ENCODE measurements at regions not wholly inside any gene's neighbourhood (a gene's known extent, or its start where the extent isn't known, plus 50 kb on each side); places are given as distances from the start of the nearest gene placed in this dataset.

DNA sequence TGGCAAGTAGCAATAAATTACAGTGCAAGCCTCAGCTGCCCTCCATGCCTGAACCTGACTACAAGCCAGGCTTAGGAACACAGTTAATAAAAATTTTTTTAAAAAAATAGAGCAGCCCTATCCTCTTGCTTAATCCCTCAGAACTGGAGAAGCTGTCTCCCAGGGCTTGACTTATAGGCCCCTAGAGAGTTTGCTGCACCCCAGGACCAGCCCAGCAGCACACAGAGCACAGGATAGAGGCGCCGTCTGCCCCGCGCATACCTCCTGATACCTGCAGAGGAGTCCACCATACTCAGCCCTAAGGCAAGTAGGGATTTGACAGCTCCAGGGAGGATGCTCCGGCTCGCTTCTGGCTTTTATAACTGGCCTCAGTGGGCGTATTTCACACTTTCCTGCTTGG, 548.6 kb upstream of the RAB6C start:
- no peak overlapping the region for H3K27ac ChIP-seq (ENCODE audit: extremely low read depth, low read depth, low read length)
- H3K4me3 ChIP-seq: no peak overlapping the region
- H3K36me3 ChIP-seq (ENCODE audit: control insufficient read depth, insufficient read depth, low read length): no peaks in the 10 kb centered on the region
- H4K20me1 ChIP-seq (replicated peaks; ENCODE audit: control insufficient read depth, insufficient read depth, low read length): no peaks in the 10 kb centered on the region
- ATAC-seq (no peak), FAIRE-seq (no peak), DNase-seq (ENCODE audit: extremely low read depth in 1 of 4, low spot score in 3 of 4) (no peak)
- ChIA-PET POLR2A (no interaction called here), CTCF (ENCODE audit: low intra/inter-chr PET ratio) (no interaction called here)
- intact Hi-C loops (cut with micrococcal nuclease): no loop called here
- WGBS (ENCODE audit: insufficient coverage, low coverage, missing lambda C conversion rate): 0% methylated on average over 7 of the region's 7 CpGs
- no peaks in the 10 kb centered on the region for H3K79me2 ChIP-seq (ENCODE audit: control insufficient read depth, insufficient read depth, low read length)
- no peak overlapping the region for H2AFZ ChIP-seq (ENCODE audit: low read depth, low read length)
- no peaks in the 10 kb centered on the region for H3K9me3 ChIP-seq (replicated peaks; ENCODE audit: control insufficient read depth, insufficient read depth, low read depth, low read length)
- no peak overlapping the region for H3K4me2 ChIP-seq (ENCODE audit: insufficient read depth, low read length)
- H3K9ac ChIP-seq (ENCODE audit: insufficient read depth in 1 of 2, low read depth in 2 of 2, low read length in 2 of 2): no peak overlapping the region
- H3K27me3 ChIP-seq (ENCODE audit: control insufficient read depth in 2 of 2, insufficient read depth in 2 of 2, low read length in 2 of 2): peaks cover 2 to 22% of the 10 kb centered on the region in 2 experiments; a peak in 2 of 5 replicates
- H3K9me1 ChIP-seq (ENCODE audit: control insufficient read depth, insufficient read depth, low read length): no peaks in the 10 kb centered on the region
- in situ Hi-C loops (cut with MboI): no loop called here
- TF ChIP-seq NCOA1 (IDR thresholded peaks at IDR 0.05; ENCODE audit: low read depth) (no peak), HNRNPK (IDR thresholded peaks at IDR 0.05; ENCODE audit: low read depth, low read length, poor library complexity, severe bottlenecking) (no peak), PYGO2 (tag; IDR thresholded peaks at IDR 0.05) (no peak)
- TF ChIP-seq, protein P1, sequence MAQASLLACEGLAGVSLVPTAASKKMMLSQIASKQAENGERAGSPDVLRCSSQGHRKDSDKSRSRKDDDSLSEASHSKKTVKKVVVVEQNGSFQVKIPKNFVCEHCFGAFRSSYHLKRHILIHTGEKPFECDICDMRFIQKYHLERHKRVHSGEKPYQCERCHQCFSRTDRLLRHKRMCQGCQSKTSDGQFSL (CRISPR knock-in tag; IDR thresholded peaks at IDR 0.05): no peak
- TF ChIP-seq, protein P1 (tag; IDR thresholded peaks at IDR 0.05): no peak
- TF ChIP-seq, protein P2, sequence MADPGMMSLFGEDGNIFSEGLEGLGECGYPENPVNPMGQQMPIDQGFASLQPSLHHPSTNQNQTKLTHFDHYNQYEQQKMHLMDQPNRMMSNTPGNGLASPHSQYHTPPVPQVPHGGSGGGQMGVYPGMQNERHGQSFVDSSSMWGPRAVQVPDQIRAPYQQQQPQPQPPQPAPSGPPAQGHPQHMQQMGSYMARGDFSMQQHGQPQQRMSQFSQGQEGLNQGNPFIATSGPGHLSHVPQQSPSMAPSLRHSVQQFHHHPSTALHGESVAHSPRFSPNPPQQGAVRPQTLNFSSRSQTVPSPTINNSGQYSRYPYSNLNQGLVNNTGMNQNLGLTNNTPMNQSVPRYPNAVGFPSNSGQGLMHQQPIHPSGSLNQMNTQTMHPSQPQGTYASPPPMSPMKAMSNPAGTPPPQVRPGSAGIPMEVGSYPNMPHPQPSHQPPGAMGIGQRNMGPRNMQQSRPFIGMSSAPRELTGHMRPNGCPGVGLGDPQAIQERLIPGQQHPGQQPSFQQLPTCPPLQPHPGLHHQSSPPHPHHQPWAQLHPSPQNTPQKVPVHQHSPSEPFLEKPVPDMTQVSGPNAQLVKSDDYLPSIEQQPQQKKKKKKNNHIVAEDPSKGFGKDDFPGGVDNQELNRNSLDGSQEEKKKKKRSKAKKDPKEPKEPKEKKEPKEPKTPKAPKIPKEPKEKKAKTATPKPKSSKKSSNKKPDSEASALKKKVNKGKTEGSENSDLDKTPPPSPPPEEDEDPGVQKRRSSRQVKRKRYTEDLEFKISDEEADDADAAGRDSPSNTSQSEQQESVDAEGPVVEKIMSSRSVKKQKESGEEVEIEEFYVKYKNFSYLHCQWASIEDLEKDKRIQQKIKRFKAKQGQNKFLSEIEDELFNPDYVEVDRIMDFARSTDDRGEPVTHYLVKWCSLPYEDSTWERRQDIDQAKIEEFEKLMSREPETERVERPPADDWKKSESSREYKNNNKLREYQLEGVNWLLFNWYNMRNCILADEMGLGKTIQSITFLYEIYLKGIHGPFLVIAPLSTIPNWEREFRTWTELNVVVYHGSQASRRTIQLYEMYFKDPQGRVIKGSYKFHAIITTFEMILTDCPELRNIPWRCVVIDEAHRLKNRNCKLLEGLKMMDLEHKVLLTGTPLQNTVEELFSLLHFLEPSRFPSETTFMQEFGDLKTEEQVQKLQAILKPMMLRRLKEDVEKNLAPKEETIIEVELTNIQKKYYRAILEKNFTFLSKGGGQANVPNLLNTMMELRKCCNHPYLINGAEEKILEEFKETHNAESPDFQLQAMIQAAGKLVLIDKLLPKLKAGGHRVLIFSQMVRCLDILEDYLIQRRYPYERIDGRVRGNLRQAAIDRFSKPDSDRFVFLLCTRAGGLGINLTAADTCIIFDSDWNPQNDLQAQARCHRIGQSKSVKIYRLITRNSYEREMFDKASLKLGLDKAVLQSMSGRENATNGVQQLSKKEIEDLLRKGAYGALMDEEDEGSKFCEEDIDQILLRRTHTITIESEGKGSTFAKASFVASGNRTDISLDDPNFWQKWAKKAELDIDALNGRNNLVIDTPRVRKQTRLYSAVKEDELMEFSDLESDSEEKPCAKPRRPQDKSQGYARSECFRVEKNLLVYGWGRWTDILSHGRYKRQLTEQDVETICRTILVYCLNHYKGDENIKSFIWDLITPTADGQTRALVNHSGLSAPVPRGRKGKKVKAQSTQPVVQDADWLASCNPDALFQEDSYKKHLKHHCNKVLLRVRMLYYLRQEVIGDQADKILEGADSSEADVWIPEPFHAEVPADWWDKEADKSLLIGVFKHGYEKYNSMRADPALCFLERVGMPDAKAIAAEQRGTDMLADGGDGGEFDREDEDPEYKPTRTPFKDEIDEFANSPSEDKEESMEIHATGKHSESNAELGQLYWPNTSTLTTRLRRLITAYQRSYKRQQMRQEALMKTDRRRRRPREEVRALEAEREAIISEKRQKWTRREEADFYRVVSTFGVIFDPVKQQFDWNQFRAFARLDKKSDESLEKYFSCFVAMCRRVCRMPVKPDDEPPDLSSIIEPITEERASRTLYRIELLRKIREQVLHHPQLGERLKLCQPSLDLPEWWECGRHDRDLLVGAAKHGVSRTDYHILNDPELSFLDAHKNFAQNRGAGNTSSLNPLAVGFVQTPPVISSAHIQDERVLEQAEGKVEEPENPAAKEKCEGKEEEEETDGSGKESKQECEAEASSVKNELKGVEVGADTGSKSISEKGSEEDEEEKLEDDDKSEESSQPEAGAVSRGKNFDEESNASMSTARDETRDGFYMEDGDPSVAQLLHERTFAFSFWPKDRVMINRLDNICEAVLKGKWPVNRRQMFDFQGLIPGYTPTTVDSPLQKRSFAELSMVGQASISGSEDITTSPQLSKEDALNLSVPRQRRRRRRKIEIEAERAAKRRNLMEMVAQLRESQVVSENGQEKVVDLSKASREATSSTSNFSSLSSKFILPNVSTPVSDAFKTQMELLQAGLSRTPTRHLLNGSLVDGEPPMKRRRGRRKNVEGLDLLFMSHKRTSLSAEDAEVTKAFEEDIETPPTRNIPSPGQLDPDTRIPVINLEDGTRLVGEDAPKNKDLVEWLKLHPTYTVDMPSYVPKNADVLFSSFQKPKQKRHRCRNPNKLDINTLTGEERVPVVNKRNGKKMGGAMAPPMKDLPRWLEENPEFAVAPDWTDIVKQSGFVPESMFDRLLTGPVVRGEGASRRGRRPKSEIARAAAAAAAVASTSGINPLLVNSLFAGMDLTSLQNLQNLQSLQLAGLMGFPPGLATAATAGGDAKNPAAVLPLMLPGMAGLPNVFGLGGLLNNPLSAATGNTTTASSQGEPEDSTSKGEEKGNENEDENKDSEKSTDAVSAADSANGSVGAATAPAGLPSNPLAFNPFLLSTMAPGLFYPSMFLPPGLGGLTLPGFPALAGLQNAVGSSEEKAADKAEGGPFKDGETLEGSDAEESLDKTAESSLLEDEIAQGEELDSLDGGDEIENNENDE (IDR thresholded peaks at IDR 0.05; ENCODE audit: low read depth, low read length): no peak
- no peaks in the 10 kb centered on the region for H3K4me1 ChIP-seq (replicated peaks in 1 of 2; ENCODE audit: control insufficient read depth in 2 of 2, insufficient read depth in 2 of 2, low read length in 2 of 2)
- no TSS peak for BruUV-seq (replicated peaks)
